NCI-H524 treated with DMSO at 0.1 percent for 48 hours (cell line): ENCODE measurements at regions not wholly inside any gene's neighbourhood (a gene's known extent, or its start where the extent isn't known, plus 50 kb on each side); places are given as distances from the start of the nearest gene placed in this dataset.

Source experiments
- DNase-seq: peaks from one replicate; lab custom pipeline; 2025; lab: John Stamatoyannopoulos, UW

DNA sequence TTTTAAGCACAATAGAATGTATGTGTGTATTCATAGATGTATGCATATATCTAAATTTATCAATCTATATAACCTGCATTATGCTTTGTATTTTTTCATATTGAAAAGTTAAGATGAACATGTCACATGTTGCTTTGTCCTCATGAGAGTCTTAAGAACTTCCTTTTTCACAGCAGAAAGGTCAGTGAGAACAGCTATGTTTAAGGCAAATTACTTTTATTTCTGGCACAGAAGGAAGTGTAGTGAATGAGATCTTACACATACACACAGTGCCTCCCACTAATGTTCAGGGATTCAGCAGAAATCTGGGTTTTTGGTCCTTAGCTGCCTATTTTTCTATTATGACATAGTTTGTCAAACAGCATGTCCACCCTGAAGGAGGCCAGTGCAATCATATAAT is 134.8 kb downstream of the TMEM26 start:
- no peak for DNase-seq

DNA sequence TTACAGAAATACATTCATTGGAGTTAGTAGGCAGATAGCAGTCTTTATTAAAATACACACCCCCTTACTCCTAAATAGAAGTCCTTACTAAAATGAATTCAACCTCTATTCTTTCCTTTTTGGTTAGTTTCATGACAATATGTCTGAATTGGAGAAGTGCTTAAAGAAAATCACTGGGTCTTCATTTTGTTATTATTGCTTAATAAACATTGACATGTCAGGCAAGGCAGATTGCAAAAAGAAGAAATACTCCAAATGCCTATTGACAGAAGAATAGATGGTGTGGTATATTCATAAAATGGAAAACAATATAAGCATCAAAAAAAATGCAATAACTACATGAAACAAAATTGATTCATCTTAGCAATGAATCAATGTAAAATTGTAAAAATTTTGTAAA is 135.5 kb downstream of the TMEM26 start:
- no peak for DNase-seq

DNA sequence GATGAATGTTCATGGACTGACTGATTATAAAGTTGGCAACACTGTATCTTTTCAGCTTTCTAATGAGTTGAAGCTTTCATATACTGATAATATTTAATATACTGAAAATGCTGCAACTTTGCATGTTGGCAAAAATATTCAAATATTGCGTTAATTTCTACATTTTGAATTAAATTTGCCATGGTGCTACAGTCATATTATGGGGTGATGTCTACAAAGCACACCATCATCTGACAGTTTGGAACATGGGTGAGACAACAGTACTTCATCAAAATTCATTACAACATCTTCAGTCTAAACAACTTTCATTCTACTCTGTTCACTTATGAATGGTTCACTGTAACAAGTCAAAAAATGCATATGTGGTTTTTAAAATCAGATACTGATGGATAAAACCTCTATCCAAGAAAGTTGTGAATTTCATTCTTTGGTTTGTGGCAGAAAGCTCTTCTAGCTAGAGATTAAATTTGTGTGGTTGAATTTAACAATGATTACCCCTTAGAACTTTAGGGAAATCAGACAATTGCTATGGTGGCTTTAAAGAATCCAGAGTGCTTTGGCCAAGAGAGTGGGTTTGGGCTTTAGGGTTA is 136.4 kb downstream of the TMEM26 start:
- no peak for DNase-seq

DNA sequence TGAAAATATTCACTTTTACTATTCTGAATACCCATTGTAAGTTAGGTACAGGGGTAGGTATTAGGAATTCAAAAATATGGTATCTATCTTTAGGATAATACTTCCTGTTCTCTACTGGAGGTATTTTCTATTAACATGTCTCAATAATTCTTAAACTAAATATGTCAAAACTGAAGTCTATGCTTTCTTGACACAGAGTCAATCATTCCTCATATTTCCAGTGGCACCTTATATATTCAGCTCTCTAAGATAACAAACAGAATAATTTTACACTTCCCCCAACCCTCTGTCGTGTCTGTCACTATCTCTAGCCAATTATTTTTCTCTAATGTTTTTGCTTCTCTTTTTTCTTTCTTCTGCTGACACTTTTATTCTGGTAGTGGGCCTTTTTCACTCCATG is 138.9 kb downstream of the TMEM26 start:
- DNase-seq: no peak

DNA sequence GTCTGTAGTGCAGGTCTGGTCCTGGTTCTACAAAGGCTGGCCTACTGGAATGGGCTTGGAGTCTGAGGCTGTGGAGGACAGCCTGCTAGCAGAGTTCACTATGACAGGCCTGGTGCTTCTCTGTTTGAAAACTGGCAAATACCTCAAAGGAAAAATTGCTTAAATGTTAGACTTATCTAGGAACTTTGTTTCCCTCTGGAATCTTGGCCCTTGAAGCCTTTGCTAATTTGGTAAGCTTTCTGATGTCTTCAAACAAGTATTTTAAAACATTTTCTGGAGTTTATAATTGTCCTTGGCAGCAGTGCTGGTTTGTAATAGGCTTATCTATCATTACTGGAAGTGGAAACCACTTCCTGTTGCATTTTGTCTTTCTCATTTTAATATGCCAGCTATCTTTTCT is 139.7 kb downstream of the TMEM26 start:
- DNase-seq: no peak

DNA sequence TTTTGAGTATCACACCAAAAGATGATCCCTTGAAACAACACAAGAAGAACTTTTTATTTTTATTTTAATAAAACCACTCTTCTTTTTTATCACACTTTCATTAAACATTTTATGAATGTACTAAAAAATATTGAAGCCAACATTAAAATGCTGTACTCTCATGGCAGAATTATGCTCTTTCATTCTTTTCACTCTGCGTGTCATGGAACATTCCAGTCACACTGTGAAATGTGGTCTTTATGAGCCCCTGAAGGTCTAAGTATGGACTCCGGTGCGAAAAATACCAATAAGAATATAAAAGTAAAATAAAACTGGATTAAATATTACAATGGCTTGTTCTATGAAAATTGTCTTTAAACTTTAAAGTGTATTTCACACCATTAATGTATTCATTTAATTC is 148.4 kb downstream of the TMEM26 start:
- no peak for DNase-seq

DNA sequence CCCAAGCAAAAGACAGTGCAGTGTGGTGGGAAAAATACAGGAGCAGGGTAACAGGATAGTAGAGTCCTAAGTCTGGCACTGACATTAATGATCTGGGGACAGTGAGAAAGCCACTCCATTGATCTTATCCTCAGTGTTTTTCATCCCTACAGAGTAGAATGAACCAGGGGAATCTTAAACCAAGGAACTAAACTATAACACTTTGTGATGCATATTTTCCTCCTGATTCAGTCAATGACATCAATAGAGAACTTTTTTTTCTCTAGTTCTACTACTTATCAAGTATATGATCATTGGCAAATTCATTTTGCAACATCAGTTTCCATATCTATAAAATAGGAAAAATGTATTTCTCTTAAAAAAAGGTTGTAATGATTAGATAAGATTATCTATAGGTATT is 151.1 kb downstream of the TMEM26 start:
- no peak for DNase-seq

DNA sequence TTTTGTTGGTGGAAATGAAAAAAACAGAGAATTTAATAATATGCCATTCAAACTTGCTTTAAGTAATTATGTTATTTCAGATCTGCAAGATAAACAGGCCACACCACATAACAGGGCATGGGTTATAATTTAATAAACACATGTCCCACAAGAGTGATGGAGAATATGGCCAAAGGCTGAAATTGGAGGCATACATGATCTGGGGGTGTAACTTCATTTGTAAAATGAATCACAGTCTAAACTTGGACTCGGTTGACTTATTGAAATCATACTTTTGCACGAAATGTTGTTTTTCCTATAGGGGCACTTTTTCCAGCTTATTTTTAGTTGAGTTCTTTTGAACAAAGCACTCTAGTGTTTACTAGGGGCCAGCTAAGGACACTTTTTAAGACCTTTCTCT is 151.6 kb downstream of the TMEM26 start:
- no peak for DNase-seq

DNA sequence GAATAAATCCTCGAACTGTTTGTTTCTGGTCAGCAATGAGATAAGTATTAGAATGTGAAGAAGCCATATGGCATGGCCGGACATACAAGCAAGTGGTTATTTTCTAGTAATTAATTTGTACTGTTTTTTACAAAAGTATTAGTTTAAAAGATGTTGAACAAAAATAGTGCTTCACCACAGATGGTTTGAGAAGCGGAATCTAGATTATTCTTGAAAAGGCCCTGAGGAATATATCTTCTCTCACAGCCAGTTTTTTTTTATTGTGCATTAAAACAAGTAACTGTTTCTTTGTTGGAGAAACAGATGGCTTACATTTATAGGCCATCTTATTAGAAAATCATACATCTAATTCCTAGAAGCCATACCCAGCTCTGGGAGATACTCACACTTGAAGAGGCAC is 153.3 kb downstream of the TMEM26 start:
- peak; percentile 28 for DNase-seq

DNA sequence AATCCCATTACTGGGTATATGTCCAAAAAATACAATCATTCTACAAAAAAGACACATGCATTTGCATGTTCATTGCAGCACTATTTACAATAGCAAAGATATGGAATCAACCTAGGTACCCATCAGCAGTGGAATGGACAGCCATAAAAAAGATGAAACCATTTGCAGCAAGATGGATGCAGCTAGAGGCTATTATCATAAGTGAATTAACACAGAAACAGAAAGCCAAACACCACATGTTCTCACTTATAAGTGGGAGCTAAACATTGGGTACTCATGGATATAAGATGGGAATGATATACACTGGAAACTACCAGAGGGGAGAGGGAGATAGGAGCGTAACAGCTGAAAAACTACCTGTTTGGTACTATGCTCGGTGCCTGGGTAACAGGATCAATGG is 154.0 kb downstream of the TMEM26 start:
- no peak for DNase-seq

DNA sequence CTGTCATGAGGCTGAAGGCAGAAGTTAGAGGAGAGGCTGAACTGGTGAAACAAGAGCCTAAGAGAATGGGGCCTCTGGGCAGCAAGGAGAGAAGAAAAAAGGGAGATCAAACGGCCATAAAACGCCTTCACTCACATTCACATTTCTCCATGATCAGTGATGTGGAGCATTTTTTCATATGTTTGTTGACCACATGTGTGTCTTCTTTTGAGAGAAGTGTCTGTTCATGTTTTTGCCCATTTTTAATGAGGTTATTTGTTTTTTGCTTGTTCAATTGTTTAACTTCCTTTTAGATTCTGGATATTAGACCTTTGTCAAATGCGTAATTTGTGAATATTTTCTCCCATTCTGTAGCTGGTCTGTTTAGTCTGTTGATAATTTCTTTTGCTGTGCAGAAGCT is 155.0 kb downstream of the TMEM26 start:
- no peak for DNase-seq

DNA sequence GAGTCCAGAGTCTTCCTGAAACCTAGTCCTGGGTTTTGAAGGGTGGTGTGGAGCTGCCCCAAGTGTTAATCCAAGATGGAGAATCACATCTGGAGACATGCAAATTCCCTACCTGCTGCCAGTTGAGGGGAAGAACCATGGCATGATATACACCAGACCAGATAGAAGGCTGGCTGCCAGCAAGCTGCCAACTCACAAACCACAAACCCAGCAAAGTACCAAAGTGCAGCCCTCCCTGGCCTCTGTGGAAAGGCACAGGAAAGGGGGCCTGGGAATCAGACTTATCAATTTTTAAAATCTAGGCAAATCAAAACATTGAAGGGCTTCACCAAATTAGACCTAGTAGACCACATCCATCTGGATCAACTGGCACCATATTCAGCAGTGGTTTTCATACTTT is 157.0 kb downstream of the TMEM26 start:
- DNase-seq: no peak

DNA sequence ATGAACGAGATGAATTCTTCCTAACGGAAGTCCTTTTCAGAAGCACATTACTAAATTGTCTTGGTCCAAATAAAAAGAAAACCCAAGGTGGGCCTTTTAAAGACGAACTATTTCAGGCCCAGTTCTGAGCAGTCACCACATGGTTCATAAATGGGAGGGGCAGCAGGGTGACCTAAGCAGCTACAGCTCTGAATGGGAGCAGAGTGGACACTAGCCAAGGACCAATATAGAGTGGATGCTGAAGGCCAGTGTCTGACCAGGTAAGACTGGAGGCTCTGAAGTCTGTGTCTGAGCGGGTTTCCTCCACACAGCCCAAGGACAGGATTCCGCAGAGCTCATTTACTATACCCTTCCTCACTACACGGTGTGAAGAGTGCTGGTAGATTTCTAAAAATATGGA is 159.1 kb downstream of the TMEM26 start:
- no peak for DNase-seq

DNA sequence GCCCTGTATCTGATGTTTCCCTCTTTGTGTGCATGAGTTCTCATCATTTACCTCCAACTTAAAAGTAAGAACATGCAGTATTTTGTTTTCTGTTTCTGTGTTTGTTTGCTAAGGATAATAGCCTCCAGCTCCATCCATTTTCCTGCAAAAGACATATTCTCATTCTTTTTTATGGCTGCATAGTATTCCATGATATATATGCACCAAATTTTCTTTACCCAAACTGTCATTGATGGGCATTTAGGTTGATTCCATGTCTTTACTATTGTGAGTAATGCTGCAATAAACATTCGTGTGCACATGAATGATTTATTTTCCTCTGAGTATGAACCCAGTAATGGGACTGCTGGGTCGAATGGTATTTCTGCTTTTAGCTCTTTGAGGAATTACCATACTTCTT is 163.4 kb downstream of the TMEM26 start:
- DNase-seq: no peak

DNA sequence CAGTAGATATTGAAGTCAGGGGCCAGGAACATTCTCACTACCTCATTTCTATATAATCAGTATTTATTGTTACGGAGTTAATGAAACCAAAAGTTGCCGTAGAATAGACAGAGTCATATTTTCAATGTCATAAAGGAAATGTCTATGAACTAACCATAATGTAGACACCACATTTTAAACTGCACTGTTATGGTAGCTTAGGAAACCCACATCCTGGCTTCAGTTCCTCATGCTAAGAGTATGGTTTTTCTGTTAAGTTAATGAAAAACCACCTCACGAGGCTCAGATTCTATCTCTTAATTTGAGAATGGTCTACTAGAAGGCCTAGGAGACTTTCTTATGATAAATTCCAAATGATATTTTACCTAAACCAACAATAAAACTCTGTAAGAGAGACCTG is 166.5 kb downstream of the TMEM26 start:
- no peak for DNase-seq

DNA sequence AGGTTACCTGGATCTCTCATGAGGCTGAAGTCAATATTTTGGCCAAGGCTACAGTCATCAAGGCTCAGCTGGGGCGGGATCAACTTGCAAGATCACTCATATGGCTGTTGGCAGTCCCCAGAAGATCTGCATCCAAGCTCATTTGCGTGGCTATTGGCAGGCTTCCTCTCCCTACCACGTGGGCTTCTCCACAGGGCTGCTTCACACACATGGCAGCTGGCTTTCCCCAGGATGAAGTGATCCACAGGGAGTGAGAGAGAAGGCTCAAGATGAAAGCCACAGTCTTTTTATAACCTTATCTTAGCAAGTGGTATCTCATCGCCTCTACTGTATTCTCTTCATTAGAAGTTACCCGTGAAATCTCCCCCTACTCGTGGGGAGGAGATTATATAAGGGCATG is 167.4 kb downstream of the TMEM26 start:
- no peak for DNase-seq

DNA sequence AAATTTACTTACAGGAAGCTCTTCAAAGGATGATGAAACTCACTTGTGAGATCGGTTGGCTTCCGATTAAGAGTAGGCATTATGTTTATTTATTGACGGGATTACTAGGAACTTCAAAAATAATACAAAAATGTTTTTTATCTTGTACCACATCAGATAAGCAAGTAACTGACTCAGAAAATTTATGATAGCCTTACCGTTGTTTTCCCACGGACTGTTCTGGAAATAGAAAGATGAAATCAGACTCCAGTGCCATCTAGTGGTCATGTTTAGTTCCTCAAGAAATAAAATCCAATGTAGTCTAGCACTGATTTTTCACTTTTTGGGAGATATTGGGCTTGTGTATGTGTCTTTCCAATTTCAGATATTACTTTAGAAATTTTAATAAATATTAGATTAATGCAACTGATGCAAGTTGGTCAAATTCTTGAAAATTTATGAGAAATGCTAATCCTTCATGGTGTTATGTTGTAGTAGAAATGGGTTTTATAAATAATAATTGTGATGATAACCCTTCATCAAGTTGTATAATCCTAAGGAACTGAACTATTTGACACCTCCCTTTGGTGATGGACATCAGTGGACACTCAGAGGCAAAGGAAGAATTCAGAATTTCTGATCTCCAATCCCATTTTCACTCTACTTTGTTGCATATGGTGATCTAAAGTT is 168.8 kb downstream of the TMEM26 start:
- DNase-seq: no peak

DNA sequence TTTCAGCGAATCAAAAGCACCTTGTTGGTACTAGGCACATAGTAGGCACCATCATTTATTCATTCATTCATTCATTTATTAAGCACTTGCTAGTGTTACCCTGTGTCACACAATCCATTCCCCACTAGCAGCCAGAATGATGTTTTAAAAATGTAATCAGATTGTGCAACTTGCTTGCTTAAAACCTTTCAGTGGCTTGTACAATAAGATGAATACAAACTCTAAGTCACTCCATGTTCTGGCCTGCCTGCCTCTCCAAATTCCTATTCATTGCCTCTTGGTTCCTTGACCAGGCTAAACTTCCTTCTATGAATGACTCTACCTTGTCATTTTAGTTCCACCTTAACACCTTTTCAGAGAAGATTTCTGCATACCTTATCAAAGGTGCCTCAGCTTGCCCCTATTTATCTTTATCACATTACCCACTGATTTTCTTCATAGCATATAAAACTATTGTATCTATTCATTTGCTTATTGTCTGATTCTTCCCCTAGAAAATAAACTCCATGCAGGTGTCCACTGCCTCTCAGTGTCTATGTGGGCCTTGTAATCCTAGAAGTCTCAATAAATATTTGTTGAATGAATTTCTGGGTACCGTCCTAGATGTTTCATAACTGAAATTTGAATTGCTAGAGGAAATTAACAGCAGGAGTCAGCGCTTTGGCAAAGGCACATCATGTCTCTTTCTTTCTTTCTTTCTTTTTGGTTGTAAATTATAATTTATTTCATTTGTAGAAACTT is 169.5 kb downstream of the TMEM26 start:
- no peak for DNase-seq

DNA sequence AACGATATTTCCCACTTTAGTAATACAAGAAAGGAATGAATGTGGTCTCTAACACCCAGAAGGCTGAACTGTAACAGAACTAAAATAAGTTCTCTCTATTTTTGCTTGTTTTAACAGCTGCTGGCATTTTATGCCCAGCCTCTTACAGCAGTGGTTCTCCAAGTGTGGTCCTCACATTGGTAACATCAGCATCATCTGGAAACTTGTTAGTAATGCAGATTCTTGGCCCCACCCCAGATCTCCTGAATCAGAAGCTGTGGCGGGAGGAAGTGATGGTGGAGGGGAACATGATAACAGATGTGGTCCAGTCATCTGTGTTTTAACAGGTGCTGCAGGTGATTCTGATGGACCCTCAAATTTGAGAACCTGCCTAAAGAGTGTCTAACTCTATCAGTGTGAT is 170.1 kb downstream of the TMEM26 start:
- DNase-seq: no peak

DNA sequence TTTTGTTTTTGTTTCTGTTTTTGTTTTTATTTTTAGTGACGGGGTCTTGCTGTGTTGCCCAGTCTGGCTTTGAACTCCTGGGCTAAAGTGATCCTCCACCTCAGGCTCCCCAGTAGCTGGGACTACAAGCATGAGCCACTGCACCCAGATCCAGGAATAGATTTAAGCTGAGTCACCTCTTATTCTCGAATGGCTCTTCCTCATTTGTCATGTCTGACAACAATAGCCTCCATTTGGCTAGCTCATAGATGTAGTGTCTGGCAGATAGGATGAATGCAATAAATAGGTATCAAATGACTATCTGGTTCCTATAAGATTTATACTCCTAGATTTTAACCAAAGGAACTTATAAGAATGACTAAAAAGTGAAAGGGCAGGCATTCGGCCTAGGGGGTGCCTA is 172.9 kb downstream of the TMEM26 start:
- DNase-seq: no peak

DNA sequence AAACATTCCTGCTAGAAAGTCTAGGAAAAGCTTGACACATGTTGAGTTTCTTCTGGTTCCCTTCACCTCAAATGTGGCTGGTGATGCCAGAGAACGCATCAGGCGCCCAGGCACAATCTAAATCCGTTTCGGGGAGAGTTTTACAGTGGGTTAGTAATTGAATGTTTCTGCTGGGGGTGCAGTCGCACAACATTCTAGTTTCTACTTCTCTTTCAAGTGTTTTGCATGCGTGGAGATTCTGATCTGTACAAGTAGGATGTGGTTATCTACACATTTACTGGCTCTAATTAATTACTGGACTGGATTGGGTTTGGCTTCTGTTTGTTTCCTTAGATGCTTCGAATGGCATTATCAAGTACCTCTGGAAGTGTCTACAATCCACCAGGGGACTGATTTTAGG is 173.8 kb downstream of the TMEM26 start:
- no peak for DNase-seq

DNA sequence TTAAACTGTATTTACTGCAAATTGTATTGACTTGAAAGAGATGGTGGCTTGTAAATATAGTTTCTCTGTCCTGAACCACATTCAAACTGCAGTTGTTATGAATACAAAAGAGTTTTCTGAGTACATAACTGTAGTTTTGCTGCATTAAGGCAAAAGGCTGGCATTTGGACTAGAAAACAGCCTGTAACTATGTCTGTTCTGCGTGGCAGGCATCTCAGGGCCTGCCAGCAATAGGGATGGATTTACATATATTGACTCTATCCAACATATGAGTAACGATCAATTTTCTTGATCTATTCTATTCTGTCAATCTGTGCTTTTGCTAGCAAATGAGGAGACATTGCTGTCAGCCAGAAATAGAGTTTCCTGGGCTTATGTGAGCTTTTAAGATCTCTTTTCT is 174.6 kb downstream of the TMEM26 start:
- DNase-seq: no peak

DNA sequence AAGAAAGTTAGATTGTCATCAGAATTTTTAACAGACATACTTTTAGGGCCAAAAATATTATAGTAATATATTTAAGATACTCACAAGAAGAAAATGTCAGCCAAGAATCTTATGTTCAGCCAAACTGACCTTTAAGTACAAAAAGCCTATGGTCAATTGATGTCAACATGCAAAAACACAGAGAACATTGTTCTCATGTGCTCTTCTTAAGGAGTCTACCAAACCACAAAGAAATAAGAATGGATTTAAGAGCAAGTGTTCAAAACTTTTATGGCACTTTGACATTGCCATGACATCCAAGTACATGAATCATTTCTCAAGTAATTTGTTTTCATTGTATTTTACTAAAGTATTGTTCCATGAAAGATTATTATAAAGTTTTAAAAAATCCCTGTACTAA is 180.4 kb downstream of the TMEM26 start:
- no peak for DNase-seq
